ENCODE measurements at regions not wholly inside any gene's neighbourhood (a gene's known extent, or its start where the extent isn't known, plus 50 kb on each side); places are given as distances from the start of the nearest gene placed in this dataset.

DNA sequence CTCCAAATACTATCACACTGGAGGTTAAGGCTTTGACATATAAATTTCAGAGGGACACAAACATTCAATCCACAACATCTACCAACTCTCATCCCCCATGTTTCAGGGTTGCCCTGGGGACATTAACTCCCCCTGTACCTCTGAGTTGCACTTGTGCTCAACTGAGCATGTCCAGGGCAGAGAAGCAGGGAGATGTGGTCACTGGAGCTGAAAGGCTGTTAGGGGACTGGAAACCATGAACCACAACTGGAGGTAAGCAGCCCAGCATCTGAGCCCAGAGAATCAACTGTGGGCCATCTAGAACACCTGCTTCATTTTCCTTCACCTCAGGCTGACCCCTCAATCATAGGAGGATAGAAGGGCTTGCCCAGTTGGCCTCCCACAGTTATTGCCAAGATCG, 641.1 kb downstream of the MID1IP1 start:
- DNase-seq (ENCODE audit: insufficient read length, low spot score), result no peak
- no peak for FAIRE-seq
- no peak for TF ChIP-seq POLR2A (IDR thresholded peaks at IDR 0.05; ENCODE audit: low read depth, low read length)

DNA sequence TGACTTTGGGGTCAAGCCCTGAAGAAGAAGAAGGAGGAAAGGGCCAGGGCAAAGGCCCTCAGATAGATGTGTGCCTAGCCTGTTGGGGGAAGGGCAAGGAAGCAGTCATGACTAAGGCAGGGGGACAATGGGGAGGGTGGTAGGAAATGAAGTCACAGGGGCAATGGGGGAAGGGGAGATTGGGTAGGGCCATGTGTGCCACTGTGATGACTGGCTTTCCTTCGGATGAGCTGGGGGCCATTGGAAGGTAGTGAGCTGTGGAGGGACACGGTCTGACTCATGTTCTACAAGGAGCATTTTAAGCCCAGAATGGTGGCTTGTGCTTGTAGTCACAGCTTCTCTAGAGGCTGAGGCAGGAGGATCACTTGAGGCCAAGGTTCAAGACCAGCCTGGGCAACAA, 642.0 kb downstream of the MID1IP1 start:
- DNase-seq (ENCODE audit: insufficient read length, low spot score) (no peak), FAIRE-seq (no peak)
- no peak for TF ChIP-seq POLR2A (IDR thresholded peaks at IDR 0.05; ENCODE audit: low read depth, low read length)

DNA sequence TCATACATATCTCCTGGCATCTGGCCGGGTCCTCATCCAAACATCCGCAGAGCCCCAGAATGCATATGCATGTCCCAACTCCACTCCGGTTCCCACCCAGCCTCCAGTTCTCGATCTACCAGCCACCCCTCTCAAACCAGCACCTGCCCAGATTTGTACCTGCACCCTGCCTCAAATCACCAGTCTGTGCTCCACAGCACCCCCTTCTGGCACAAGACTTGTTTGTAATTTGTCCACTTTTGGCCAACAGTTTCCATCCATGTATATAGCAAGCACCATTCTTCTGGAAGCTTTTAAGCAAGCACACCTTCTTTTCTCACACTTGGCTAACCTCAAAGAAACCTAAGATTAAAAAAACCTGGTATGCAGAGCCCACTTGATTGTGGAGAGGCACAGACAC, 644.1 kb downstream of the MID1IP1 start:
- TF ChIP-seq POLR2A (IDR thresholded peaks at IDR 0.05; ENCODE audit: low read depth, low read length), result no peak
- DNase-seq (ENCODE audit: insufficient read length, low spot score) (no peak), FAIRE-seq (no peak)

DNA sequence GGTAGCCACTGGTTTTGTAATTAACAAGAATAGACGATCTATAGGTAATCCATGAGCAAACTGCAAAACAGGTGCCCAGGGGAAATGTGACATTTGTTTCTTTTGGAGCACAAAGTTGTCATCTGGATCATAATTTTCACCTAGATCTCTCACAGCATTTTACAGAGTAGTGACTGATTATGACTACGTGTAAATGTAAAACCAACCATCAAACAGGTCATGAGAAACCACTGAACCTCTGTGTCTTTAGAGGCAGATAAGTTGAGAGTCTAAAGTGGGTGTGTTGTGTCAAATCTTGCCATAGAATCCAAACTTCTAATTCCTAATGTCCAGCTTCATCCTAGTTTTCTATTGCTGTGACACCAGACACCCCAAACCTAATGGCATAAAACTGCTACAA, 648.1 kb downstream of the MID1IP1 start:
- no peak for DNase-seq (ENCODE audit: insufficient read length, low spot score)
- no peak for TF ChIP-seq POLR2A (IDR thresholded peaks at IDR 0.05; ENCODE audit: low read depth, low read length)
- FAIRE-seq, result no peak

DNA sequence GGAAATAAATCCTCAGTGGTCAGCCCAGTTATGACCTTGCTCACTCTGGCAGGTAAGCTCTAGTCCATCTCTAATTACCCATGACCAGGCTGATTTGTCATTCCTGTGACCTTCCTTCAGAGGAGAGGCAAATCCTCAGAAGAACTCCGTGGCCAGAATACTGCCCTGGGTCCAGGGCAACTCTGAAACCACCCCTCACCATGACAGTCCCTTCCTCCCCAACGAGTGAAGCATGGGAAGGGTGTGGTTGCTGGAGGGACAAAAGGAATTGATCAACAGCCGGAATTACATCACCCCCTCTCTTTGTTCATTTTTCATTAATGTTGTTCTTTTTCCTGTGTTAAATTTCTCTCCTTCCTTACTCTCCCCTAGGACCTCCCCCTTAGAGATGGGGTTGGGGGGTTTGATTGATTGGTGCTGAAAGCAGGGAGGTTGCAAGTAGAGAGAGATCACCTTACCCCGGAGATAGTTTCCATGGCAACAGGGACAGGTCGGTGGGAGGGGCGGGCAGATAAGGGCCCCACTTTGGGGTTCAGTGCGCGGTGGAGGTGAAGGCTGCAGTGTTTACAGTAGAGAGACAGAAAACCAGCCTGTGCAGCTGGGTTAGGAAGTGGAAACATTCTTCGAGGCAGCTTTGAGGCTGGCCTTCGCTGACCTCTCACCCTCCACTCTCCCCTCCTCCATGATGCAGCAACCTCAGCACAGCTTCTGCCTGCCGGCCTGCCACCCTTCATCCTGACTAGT, 647.4 kb downstream of the BCOR start:
- no peak for DNase-seq (ENCODE audit: insufficient read length, low spot score)
- TF ChIP-seq POLR2A (IDR thresholded peaks at IDR 0.05; ENCODE audit: low read depth, low read length), result no peak
- no peak for FAIRE-seq

DNA sequence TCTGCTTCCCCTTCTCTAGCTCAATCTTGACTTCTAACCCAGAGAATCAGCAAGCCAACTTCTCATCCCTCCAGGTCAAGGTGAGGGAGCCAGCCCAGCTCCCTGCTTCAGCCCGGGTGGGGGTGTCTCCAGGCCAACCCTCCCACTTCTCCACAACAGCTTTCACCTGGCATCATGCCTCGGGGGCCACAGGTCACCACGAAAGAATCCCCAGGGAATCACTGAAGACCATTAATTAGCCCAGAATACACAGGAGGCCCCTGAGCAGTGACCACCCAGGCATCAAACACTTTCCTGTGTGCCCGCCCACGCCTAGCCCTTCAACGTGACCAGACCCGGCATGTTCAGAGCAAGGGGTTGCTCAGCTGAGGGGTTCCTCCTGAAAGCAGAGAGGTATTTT, 646.7 kb downstream of the BCOR start:
- TF ChIP-seq POLR2A (IDR thresholded peaks at IDR 0.05; ENCODE audit: low read depth, low read length), result no peak
- DNase-seq (ENCODE audit: insufficient read length, low spot score), result no peak
- no peak for FAIRE-seq

DNA sequence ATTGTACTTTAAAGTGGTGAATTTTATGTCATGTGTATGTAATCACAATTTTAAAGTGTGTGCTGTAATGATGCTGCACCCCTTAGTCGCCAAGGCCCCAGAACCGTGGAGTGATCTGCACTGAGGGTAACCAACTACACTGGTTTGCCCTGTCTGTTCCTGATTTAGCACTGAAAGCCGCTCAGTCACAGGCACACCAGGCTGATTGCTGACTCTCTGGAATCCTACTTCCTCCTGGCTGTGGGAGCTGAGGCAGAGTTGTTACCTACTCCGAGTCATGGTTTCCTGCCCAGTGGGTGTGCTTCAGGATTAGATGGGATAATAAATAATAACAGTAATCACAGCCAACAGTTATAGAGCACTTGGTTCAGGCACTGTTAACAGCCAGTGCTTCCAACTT, 645.4 kb downstream of the BCOR start:
- DNase-seq (ENCODE audit: insufficient read length, low spot score), result no peak
- no peak for TF ChIP-seq POLR2A (IDR thresholded peaks at IDR 0.05; ENCODE audit: low read depth, low read length)

DNA sequence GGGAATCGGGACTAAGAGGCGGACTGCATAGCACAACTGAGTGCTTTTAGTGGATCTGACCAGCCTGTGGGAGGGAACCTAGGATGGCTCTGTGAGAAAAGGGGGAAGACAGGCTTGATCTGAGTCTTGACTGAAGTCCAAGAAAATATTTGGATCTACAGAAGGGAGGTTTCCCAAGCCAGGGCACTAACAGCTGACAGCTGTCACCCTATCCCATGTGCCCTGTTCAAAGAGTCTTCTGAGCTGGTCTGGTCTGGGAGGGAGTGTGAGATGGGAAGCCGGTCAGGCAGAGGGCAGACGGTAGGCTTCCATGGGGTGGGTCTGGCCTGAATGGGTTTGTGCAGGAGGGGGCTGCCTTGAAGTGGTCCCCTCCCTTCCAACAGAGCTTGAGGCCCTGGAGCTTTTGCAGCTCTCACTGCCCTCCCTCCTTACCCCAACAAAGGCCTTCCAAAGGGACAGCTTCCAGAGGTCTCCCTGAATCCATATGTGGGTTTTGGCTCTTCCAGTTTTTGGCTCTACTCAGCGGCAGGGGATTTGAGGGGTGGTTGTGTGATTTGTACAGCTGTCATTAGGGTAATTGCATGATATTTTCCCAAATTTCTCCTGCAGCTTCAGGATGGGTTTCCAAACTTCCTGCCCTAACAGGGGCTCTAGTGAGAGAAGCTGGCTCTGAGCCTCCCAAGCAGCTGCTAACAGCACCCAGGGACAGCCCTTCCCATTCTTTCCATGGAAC, 643.7 kb downstream of the BCOR start:
- TF ChIP-seq POLR2A (IDR thresholded peaks at IDR 0.05; ENCODE audit: low read depth, low read length), result no peak
- FAIRE-seq (no peak), DNase-seq (ENCODE audit: insufficient read length, low spot score) (no peak)

More for the DNA sequence above, 645.4 kb downstream of the BCOR start:
- FAIRE-seq, result no peak

DNA sequence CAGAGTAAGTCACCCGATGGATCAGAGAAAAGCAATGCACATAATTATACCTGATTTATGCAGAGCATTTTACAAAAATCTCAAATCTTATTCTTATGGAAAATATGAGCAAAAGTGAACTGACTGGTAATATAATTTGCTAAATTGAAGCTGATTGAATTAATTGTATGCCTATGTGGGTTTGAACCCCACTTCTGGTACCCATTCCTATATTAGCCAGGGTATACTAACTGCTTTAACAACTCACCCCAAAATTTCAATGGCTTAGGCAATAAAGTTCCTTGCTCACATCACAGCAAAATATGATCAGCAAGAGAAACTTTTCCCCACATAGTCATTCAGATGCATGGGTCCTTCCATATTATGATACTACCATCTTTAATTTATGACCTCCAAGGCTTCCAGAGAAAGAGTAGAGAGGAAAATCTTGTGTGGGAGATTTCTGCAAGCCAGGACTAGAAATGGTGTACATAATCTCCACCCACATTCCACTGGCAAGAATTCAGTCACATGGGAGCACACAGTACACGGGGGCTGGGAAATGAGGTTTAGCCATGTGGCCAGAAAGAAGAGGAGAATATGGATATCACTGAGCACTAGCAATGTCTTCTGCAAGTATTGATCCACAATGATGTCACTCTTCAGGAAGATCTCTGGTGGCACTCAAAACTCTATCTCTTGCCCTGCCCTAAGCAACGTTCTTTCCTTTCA, 640.7 kb downstream of the BCOR start:
- FAIRE-seq (no peak), DNase-seq (ENCODE audit: insufficient read length, low spot score) (no peak)
- TF ChIP-seq POLR2A (IDR thresholded peaks at IDR 0.05; ENCODE audit: low read depth, low read length), result no peak

DNA sequence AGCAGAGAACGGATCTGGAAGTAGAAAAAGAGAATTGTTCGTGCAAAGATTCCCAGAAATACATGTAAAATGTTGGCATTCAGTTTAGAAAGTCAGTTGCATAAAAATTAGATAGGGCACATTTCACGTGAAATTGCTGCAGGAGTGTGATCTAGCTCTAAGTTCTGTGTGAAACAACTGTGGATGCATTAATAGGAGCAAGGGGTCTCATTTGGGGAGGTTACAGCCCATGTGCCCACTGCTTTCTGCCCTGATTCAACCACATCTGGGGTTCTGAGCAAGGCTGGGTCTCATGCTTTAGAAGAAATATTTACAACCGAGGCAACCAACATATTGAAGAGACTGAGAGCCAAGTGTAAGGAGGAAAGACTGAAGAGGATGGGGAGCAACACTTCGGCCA, 639.0 kb downstream of the BCOR start:
- DNase-seq (ENCODE audit: insufficient read length, low spot score) (no peak), FAIRE-seq (no peak)
- TF ChIP-seq POLR2A (IDR thresholded peaks at IDR 0.05; ENCODE audit: low read depth, low read length), result no peak

DNA sequence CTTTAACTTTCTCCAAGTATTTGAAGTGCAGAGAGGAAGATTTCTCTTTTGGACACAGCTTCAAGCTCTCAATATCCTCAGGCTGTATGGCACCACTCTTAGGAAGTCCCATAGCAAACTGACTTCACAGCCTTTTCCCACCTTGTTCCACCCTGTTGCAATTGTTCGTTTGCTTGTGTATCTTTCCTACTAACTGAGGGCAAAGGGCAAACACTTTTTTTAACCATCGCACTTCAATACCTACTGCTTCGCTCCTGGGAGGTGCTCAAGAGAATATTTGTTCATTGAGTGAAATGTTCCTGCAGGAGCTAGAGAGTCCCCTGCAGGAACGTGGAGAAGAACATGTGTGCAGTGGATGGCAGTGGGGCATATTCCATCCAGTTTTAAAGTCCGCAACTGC, 638.6 kb downstream of the BCOR start:
- FAIRE-seq (no peak), DNase-seq (ENCODE audit: insufficient read length, low spot score) (no peak)
- TF ChIP-seq POLR2A (IDR thresholded peaks at IDR 0.05; ENCODE audit: low read depth, low read length), result no peak

DNA sequence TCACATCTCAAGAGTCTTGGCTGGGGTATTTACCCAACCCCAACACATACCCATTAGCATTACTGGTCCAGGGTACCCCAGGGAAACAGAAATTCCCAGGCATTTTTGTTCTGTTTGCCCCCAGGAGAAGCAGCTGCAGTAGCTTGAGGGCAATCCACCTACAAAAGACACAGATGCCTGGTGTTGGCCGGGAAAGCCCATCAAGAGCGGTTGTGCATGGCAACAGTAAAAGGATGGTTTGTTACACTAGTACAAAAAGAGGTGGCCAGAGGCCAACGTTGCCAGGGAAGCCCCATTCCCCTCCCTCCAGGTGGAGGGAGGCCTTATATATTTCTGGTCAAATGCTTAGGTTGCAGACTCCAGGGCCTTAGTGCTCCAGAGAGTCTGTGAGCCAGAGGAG, 637.8 kb downstream of the BCOR start:
- FAIRE-seq, result no peak
- no peak for DNase-seq (ENCODE audit: insufficient read length, low spot score)
- TF ChIP-seq POLR2A (IDR thresholded peaks at IDR 0.05; ENCODE audit: low read depth, low read length), result no peak

DNA sequence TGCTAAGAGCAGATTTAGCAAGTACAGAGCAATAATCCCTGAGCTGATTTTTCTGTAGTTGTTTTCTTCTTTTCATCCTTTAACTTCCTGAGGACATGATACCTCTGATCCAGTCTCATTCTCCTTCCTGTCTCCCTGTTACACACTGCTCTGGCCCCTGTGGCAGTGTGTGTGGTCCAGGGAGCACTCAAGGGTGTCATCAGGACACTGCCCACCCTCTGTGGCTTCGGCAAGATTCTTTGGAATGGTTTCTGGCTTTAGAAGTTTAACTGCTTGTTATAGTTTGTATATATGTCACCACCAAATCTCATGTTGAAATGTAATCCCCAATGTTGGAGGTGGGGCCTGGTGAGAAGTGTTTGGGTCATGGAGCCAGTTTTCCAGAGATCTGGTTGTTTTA, 637.3 kb downstream of the BCOR start:
- DNase-seq (ENCODE audit: insufficient read length, low spot score), result no peak
- FAIRE-seq, result no peak
- no peak for TF ChIP-seq POLR2A (IDR thresholded peaks at IDR 0.05; ENCODE audit: low read depth, low read length)

DNA sequence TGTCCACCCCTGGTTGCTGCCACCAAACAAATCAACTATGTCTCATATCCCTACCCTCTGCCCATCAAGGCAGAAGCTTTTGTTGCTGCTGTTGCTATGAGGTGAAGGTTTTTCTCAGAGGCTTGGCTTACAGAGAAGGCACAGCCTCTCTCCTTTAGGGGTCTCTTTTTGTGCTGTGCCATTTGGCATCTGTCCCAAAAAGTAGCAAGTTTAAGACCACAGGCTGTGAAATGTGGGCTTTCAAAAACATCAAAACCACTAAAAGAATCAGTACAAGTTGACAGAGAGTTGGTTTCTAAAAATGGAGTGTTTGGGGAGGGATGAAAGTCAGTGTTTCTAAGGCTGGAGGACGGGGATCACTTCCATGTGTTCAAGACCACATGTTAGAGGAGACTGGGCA, 634.9 kb downstream of the BCOR start:
- DNase-seq (ENCODE audit: insufficient read length, low spot score) (no peak), FAIRE-seq (no peak)
- TF ChIP-seq POLR2A (IDR thresholded peaks at IDR 0.05; ENCODE audit: low read depth, low read length), result no peak

DNA sequence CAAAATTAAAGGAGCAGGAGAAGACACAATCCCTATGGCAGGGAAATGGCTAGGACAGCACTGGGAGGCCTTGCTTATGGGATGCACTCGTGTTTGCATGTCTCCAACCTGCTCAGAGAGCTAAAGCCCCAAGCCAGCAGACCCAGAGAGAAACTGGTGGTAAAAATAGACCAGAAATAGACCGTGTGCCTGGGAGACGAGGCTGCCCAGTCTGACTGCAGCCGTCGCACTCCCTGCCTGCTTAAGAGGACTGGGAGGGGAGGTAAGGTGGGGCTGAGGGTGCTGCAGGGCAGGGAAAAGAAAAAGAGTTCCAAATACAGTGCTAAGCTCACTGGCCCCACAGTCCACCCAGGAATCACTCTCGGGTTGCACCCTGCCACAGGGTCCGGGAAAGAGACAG, 633.5 kb downstream of the BCOR start:
- no peak for FAIRE-seq
- no peak for TF ChIP-seq POLR2A (IDR thresholded peaks at IDR 0.05; ENCODE audit: low read depth, low read length)
- DNase-seq (ENCODE audit: insufficient read length, low spot score), result no peak
